GM12878 (cell line): ENCODE measurements at regions not wholly inside any gene's neighbourhood (a gene's known extent, or its start where the extent isn't known, plus 50 kb on each side); places are given as distances from the start of the nearest gene placed in this dataset.

Experiments
- KLF5 ChIP-seq: fragments of 450-650 bp; IDR thresholded peaks from 2 replicates; pipeline ENCODE4 v1.6.1; 2014; ENCODE audit warnings: mild to moderate bottlenecking; ENCODE audit not compliant: partially characterized antibody
- NRF1 ChIP-seq: conservative IDR thresholded peaks from 2 replicates; pipeline ENCODE4 v1.6.1; 2011; ENCODE audit warnings: mild to moderate bottlenecking, low read depth, low read length, improper control_type of control experiment
- TF ChIP-seq, protein P1 (sequence below), 3 experiments: IDR thresholded peaks in 2 of 3; conservative IDR thresholded peaks in 1 of 3; 2 replicates each; pipeline ENCODE4 v1.5.1; 2011; ENCODE audit warnings: low read depth in 3 of 3, low read length in 3 of 3, mild to moderate bottlenecking in 3 of 3, control low read depth in 2 of 3, moderate library complexity in 2 of 3, inconsistent platforms in 1 of 3, mixed read lengths in 1 of 3; ENCODE audit not compliant: control insufficient read depth in 2 of 3, insufficient read depth in 1 of 3; ENCODE audit errors: extremely low read depth in 1 of 3

DNA sequence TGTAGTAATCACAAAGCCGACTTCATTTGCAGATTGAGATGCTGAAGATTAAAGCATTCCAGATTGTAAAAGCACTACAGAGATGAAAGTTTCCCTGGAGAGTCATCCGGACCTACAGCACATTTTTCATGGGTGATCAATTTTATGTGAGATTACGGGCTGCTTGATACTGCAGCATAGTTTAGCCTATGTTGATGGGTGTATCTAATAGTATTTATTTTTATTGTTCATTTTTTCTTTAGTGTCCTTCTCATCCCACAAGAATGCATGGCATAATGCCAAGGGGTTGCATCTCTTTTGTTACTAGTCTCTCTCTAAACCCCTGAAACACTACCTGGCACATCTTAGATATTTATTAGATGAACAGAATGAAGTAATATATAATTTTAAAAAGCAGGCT lies 240.4 kb downstream of the MBD2 start:
- no peak for TF ChIP-seq NRF1
- TF ChIP-seq, protein P1, sequence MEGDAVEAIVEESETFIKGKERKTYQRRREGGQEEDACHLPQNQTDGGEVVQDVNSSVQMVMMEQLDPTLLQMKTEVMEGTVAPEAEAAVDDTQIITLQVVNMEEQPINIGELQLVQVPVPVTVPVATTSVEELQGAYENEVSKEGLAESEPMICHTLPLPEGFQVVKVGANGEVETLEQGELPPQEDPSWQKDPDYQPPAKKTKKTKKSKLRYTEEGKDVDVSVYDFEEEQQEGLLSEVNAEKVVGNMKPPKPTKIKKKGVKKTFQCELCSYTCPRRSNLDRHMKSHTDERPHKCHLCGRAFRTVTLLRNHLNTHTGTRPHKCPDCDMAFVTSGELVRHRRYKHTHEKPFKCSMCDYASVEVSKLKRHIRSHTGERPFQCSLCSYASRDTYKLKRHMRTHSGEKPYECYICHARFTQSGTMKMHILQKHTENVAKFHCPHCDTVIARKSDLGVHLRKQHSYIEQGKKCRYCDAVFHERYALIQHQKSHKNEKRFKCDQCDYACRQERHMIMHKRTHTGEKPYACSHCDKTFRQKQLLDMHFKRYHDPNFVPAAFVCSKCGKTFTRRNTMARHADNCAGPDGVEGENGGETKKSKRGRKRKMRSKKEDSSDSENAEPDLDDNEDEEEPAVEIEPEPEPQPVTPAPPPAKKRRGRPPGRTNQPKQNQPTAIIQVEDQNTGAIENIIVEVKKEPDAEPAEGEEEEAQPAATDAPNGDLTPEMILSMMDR (IDR thresholded peaks at IDR 0.05 in 2 of 3, conservative IDR thresholded peaks at IDR 0.05 in 1 of 3; ENCODE audit: control insufficient read depth in 2 of 3, extremely low read depth in 1 of 3, insufficient read depth in 1 of 3, low read depth in 3 of 3, low read length in 3 of 3), result no peak
- no peak for TF ChIP-seq KLF5
